ENCODE measurements at regions not wholly inside any gene's neighbourhood (a gene's known extent, or its start where the extent isn't known, plus 50 kb on each side); places are given as distances from the start of the nearest gene placed in this dataset.

- DNase-seq (ENCODE audit: low read depth), result no peak
- TF ChIP-seq CTCF (conservative IDR thresholded peaks at IDR 0.05; ENCODE audit: low read length), result no peak
- H3K4me3 ChIP-seq (ENCODE audit: low read length), result no peak overlapping the region
These were observed 195.1 kb downstream of the SNX19 start for GRCh38 chr11:130721023-130721681.

- DNase-seq (ENCODE audit: low read depth), result peak; percentile 41
- no peak overlapping the region for H3K4me3 ChIP-seq (ENCODE audit: low read length)
- no peak for TF ChIP-seq CTCF (conservative IDR thresholded peaks at IDR 0.05; ENCODE audit: low read length)
These were observed 194.5 kb downstream of the SNX19 start for GRCh38 chr11:130721736-130722135.

- H3K4me3 ChIP-seq (ENCODE audit: low read length), result no peak overlapping the region
- no peak for TF ChIP-seq CTCF (conservative IDR thresholded peaks at IDR 0.05; ENCODE audit: low read length)
- peak; percentile 55 for DNase-seq (ENCODE audit: low read depth)
These were observed 193.9 kb downstream of the SNX19 start for GRCh38 chr11:130722401-130722800.

GRCh38 chr11:130725421-130726233 lies 190.7 kb downstream of the SNX19 start:
- DNase-seq (ENCODE audit: low read depth), result no peak
- H3K4me3 ChIP-seq (ENCODE audit: low read length), result no peak overlapping the region
- TF ChIP-seq CTCF (conservative IDR thresholded peaks at IDR 0.05; ENCODE audit: low read length), result no peak

- no peak for TF ChIP-seq CTCF (conservative IDR thresholded peaks at IDR 0.05; ENCODE audit: low read length)
- peak; percentile 50 for DNase-seq (ENCODE audit: low read depth)
- no peak overlapping the region for H3K4me3 ChIP-seq (ENCODE audit: low read length)
These were observed 189.8 kb downstream of the SNX19 start for GRCh38 chr11:130726234-130727037.

GRCh38 chr11:130727157-130728119 lies 188.8 kb downstream of the SNX19 start:
- H3K4me3 ChIP-seq (ENCODE audit: low read length), result no peak overlapping the region
- DNase-seq (ENCODE audit: low read depth), result no peak
- TF ChIP-seq CTCF (conservative IDR thresholded peaks at IDR 0.05; ENCODE audit: low read length), result no peak

Data from AG10803 (cell line).